ENCODE measurements at regions not wholly inside any gene's neighbourhood (a gene's known extent, or its start where the extent isn't known, plus 50 kb on each side); places are given as distances from the start of the nearest gene placed in this dataset.

DNA sequence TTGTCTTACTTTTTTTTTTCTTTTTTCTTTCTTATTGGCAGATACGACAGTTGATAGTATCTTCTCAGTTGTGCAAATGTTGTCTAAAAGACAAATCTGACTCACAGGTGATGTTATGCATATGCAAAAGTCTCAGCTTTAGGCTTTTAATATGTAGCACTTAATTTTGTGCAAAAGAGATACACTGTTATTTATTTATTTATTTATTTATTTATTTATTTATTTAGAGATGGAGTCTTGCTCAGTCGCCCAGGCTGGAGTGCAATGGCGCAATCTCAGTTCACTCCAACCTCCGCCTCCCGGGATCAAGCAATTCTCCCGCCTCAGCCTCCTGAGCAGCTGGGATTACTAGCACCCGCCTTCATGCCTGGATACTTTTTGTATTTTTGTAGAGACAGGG, 383.9 kb upstream of the PCDH9 start:
- H3K27ac ChIP-seq: no peak overlapping the region
- no peak for TF ChIP-seq EZH2 (IDR thresholded peaks at IDR 0.05; ENCODE audit: insufficient read depth, poor library complexity, severe bottlenecking)
- TF ChIP-seq EZH2phosphoT487 (IDR thresholded peaks at IDR 0.05; ENCODE audit: insufficient read depth, low read depth): no peak
- no peaks in the 10 kb centered on the region for H3K9me3 ChIP-seq (ENCODE audit: low read depth)
- no peak overlapping the region for H3K4me3 ChIP-seq
- no peak overlapping the region for H3K4me2 ChIP-seq (ENCODE audit: unreplicated experiment)
- H3F3A ChIP-seq (ENCODE audit: insufficient read depth): no peaks in the 10 kb centered on the region
- H3K27me3 ChIP-seq (replicated peaks; ENCODE audit: insufficient read depth): no peaks in the 10 kb centered on the region
- 42 to 52% methylated on average over 7 of the region's 7 CpGs for WGBS, 2 experiments (ENCODE audit: low coverage in 1 of 2, low lambda C conversion rate in 2 of 2, missing lambda C conversion rate in 2 of 2)
- H3K9ac ChIP-seq: no peak overlapping the region
- H3K36me3 ChIP-seq (ENCODE audit: low read depth): no peaks in the 10 kb centered on the region
- H3K79me2 ChIP-seq (ENCODE audit: insufficient read depth): no peaks in the 10 kb centered on the region
- in situ Hi-C loops (cut with MboI): no loop called here
- no peaks in the 10 kb centered on the region for H3K4me1 ChIP-seq (ENCODE audit: insufficient read depth)
- no peak overlapping the region for H2AFZ ChIP-seq
- no peaks in the 10 kb centered on the region for H4K20me1 ChIP-seq (ENCODE audit: insufficient read depth)
- no peak for DNase-seq
- H3K9me2 ChIP-seq (ENCODE audit: insufficient read depth): no peaks in the 10 kb centered on the region

DNA sequence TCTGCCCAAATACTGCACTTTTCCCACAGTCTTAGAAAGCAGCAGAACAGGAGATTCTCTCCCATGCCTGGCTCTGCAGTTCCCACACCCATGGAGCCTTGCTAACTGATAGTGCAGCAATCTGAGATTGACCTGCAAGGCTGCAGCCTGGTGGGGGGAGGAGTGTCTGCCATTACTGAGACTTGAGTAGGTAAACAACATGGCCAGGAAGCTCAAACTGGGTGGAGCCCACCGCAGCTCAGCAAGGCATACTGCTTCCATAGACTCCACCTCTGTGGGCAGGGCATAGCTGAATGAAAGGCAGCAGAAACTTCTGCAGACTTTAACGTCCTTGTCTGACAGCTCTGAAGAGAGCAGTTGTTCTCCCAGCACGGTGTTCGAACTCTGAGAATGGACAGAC, 358.5 kb upstream of the PCDH9 start:
- TF ChIP-seq EZH2phosphoT487 (IDR thresholded peaks at IDR 0.05; ENCODE audit: insufficient read depth, low read depth): no peak
- TF ChIP-seq EZH2 (IDR thresholded peaks at IDR 0.05; ENCODE audit: insufficient read depth, poor library complexity, severe bottlenecking): no peak
- H3K79me2 ChIP-seq (ENCODE audit: insufficient read depth): no peaks in the 10 kb centered on the region
- no peak overlapping the region for H3K4me2 ChIP-seq (ENCODE audit: unreplicated experiment)
- H3K4me3 ChIP-seq: no peak overlapping the region
- no peak overlapping the region for H3K27ac ChIP-seq
- no peaks in the 10 kb centered on the region for H3K27me3 ChIP-seq (replicated peaks; ENCODE audit: insufficient read depth)
- in situ Hi-C loops (cut with MboI): no loop called here
- H3K9ac ChIP-seq: no peak overlapping the region
- DNase-seq: no peak
- H2AFZ ChIP-seq: no peak overlapping the region
- H3K36me3 ChIP-seq (ENCODE audit: low read depth): no peaks in the 10 kb centered on the region
- no peaks in the 10 kb centered on the region for H3K9me3 ChIP-seq (ENCODE audit: low read depth)
- no peaks in the 10 kb centered on the region for H3K4me1 ChIP-seq (ENCODE audit: insufficient read depth)
- H4K20me1 ChIP-seq (ENCODE audit: insufficient read depth): no peaks in the 10 kb centered on the region
- 26 to 35% methylated on average over 4 of the region's 4 CpGs for WGBS, 2 experiments (ENCODE audit: low coverage in 1 of 2, low lambda C conversion rate in 2 of 2, missing lambda C conversion rate in 2 of 2)
- H3K9me2 ChIP-seq (ENCODE audit: insufficient read depth): no peaks in the 10 kb centered on the region
- no peaks in the 10 kb centered on the region for H3F3A ChIP-seq (ENCODE audit: insufficient read depth)

- TF ChIP-seq EZH2phosphoT487 (IDR thresholded peaks at IDR 0.05; ENCODE audit: insufficient read depth, low read depth): no peak
- TF ChIP-seq EZH2 (IDR thresholded peaks at IDR 0.05; ENCODE audit: insufficient read depth, poor library complexity, severe bottlenecking): no peak
- Histone ChIP-seq H3K79me2 (ENCODE audit: insufficient read depth) (no peaks in the 10 kb centered on the region), H3K27me3 (replicated peaks; ENCODE audit: insufficient read depth) (no peaks in the 10 kb centered on the region), H3K9me2 (ENCODE audit: insufficient read depth) (no peaks in the 10 kb centered on the region), H3K36me3 (ENCODE audit: low read depth) (no peaks in the 10 kb centered on the region), H4K20me1 (ENCODE audit: insufficient read depth) (no peaks in the 10 kb centered on the region), H3K27ac (no peak overlapping the region), H3K4me3 (no peak overlapping the region), H2AFZ (no peak overlapping the region), H3K9me3 (ENCODE audit: low read depth) (no peaks in the 10 kb centered on the region), H3K9ac (no peak overlapping the region), H3K4me2 (ENCODE audit: unreplicated experiment) (no peak overlapping the region), H3F3A (ENCODE audit: insufficient read depth) (no peaks in the 10 kb centered on the region), H3K4me1 (ENCODE audit: insufficient read depth) (no peaks in the 10 kb centered on the region)
- WGBS, 2 experiments (ENCODE audit: low coverage in 1 of 2, low lambda C conversion rate in 2 of 2, missing lambda C conversion rate in 2 of 2): 0% methylated on average over 1 of the region's 1 CpG
- in situ Hi-C loops (cut with MboI): no loop called here
- no peak for DNase-seq
These were observed 347.2 kb upstream of the PCDH9 start for GRCh38 chr13:67577361-67577760.

- Histone ChIP-seq H3K9me2 (ENCODE audit: insufficient read depth) (no peaks in the 10 kb centered on the region), H3K4me2 (ENCODE audit: unreplicated experiment) (no peak overlapping the region), H3F3A (ENCODE audit: insufficient read depth) (no peaks in the 10 kb centered on the region), H3K4me3 (no peak overlapping the region), H3K9ac (no peak overlapping the region), H3K36me3 (ENCODE audit: low read depth) (no peaks in the 10 kb centered on the region), H3K9me3 (ENCODE audit: low read depth) (no peaks in the 10 kb centered on the region), H3K79me2 (ENCODE audit: insufficient read depth) (no peaks in the 10 kb centered on the region), H3K27ac (no peak overlapping the region), H3K4me1 (ENCODE audit: insufficient read depth) (no peaks in the 10 kb centered on the region), H4K20me1 (ENCODE audit: insufficient read depth) (no peaks in the 10 kb centered on the region), H2AFZ (no peak overlapping the region), H3K27me3 (replicated peaks; ENCODE audit: insufficient read depth) (no peaks in the 10 kb centered on the region)
- TF ChIP-seq EZH2 (IDR thresholded peaks at IDR 0.05; ENCODE audit: insufficient read depth, poor library complexity, severe bottlenecking) (no peak), EZH2phosphoT487 (IDR thresholded peaks at IDR 0.05; ENCODE audit: insufficient read depth, low read depth) (no peak)
- no peak for DNase-seq
- in situ Hi-C loops (cut with MboI): no loop called here
- 16 to 18% methylated on average over 5 of the region's 5 CpGs for WGBS, 2 experiments (ENCODE audit: low coverage in 1 of 2, low lambda C conversion rate in 2 of 2, missing lambda C conversion rate in 2 of 2)
These were observed 344.4 kb upstream of the PCDH9 start for GRCh38 chr13:67574320-67575233.

Data from GM23248 (cell line).